Keratinocyte (primary cell): ENCODE measurements at regions not wholly inside any gene's neighbourhood (a gene's known extent, or its start where the extent isn't known, plus 50 kb on each side); places are given as distances from the start of the nearest gene placed in this dataset.

Experiments
- EZH2 ChIP-seq: IDR thresholded peaks from one replicate; pipeline ENCODE4 v1.6.1; 2012; ENCODE audit warnings: inconsistent platforms, mild to moderate bottlenecking, low read length, moderate library complexity
- TF ChIP-seq, protein P1 (sequence below), 3 experiments: IDR thresholded peaks in 1 of 3; conservative IDR thresholded peaks in 1 of 3; optimal IDR thresholded peaks in 1 of 3; 2 replicates in 2 of 3; 3 replicates in 1 of 3; pipeline versions ENCODE3 to v1.5.1; 2011; ENCODE audit warnings: low read length in 3 of 3, mild to moderate bottlenecking in 3 of 3, moderate library complexity in 2 of 3, control low read depth in 1 of 3, inconsistent platforms in 1 of 3; ENCODE audit not compliant: insufficient read depth in 2 of 3; ENCODE audit errors: extremely low read depth in 1 of 3

- TF ChIP-seq, protein P1, sequence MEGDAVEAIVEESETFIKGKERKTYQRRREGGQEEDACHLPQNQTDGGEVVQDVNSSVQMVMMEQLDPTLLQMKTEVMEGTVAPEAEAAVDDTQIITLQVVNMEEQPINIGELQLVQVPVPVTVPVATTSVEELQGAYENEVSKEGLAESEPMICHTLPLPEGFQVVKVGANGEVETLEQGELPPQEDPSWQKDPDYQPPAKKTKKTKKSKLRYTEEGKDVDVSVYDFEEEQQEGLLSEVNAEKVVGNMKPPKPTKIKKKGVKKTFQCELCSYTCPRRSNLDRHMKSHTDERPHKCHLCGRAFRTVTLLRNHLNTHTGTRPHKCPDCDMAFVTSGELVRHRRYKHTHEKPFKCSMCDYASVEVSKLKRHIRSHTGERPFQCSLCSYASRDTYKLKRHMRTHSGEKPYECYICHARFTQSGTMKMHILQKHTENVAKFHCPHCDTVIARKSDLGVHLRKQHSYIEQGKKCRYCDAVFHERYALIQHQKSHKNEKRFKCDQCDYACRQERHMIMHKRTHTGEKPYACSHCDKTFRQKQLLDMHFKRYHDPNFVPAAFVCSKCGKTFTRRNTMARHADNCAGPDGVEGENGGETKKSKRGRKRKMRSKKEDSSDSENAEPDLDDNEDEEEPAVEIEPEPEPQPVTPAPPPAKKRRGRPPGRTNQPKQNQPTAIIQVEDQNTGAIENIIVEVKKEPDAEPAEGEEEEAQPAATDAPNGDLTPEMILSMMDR (optimal IDR thresholded peaks at IDR 0.05 in 1 of 3, IDR thresholded peaks at IDR 0.05 in 1 of 3, conservative IDR thresholded peaks at IDR 0.05 in 1 of 3; ENCODE audit: extremely low read depth in 1 of 3, insufficient read depth in 2 of 3, low read length in 3 of 3), result no peak
- TF ChIP-seq EZH2, result no peak
Observed at GRCh38 chr9:73553295-73553694, 401.6 kb downstream of the ANXA1 start.
